CD4-positive, alpha-beta memory T cell (primary cell): ENCODE measurements at regions not wholly inside any gene's neighbourhood (a gene's known extent, or its start where the extent isn't known, plus 50 kb on each side); places are given as distances from the start of the nearest gene placed in this dataset.
"Not testable (repeated sequence)": the region's sequence is repeated elsewhere in the genome, so short reads cannot be mapped to it uniquely, and the experiment has no call there.

Experiments used
- CTCF ChIA-PET: fragments of 350-600 bp; sonication (Branson Sonifier 250); formaldehyde crosslinking; loops from one replicate; lab custom pipeline; 2021; ENCODE audit warnings: inconsistent platforms; ENCODE audit not compliant: partially characterized antibody; lab: Charles Lee
- POLR2A ChIA-PET: fragments of 350-600 bp; sonication (Branson Sonifier 250); formaldehyde crosslinking; loops from one replicate; lab custom pipeline; 2021; ENCODE audit not compliant: partially characterized antibody; lab: Charles Lee
- DNase-seq, 5 donors: peaks; one replicate each; pipeline versions ENCODE4 v3.0.0 to v3.0.0-alpha.2; 2020 to 2022; ENCODE audit warnings: mixed read lengths in 1 of 5
- H3K27ac ChIP-seq: one replicate; pipeline ENCODE4 v1.7.0; 2013; ENCODE audit warnings: low read depth, low read length
- H3K27me3 ChIP-seq: 2 replicates; pipeline ENCODE4 v1.7.0; 2013; ENCODE audit warnings: mild to moderate bottlenecking, low read length, moderate library complexity; ENCODE audit not compliant: insufficient read depth
- H3K36me3 ChIP-seq: 2 replicates; pipeline ENCODE4 v1.7.0; 2013; ENCODE audit warnings: mild to moderate bottlenecking, low read length, moderate library complexity; ENCODE audit not compliant: insufficient read depth
- H3K4me1 ChIP-seq: 2 replicates; pipeline ENCODE4 v1.7.0; 2013; ENCODE audit warnings: mild to moderate bottlenecking, low read length, moderate library complexity; ENCODE audit not compliant: insufficient read depth
- H3K4me3 ChIP-seq, 2 donors: one replicate each; pipeline ENCODE4 v1.7.0; 2013; ENCODE audit warnings: low read length in 2 of 2, mild to moderate bottlenecking in 1 of 2
- H3K9me3 ChIP-seq, 2 donors: one replicate each; pipeline ENCODE4 v1.7.0; 2013; ENCODE audit warnings: low read length in 2 of 2, control low read depth in 1 of 2; ENCODE audit not compliant: control insufficient read depth in 1 of 2
- H3K27ac Mint-ChIP-seq, 7 donors: one replicate each; pipeline ENCODE4 v1.8.0; 2020 to 2021; ENCODE audit warnings: mixed read lengths in 7 of 7, mild to moderate bottlenecking in 6 of 7, inconsistent platforms in 3 of 7, moderate library complexity in 3 of 7
- H3K27me3 Mint-ChIP-seq, 2 donors: one replicate each; pipeline ENCODE4 v1.8.0; 2020 to 2021; ENCODE audit warnings: mixed read lengths in 2 of 2
- H3K36me3 Mint-ChIP-seq, 2 donors: one replicate each; pipeline ENCODE4 v1.8.0; 2020 to 2021; ENCODE audit warnings: mixed read lengths in 2 of 2, inconsistent platforms in 1 of 2, mild to moderate bottlenecking in 1 of 2
- H3K4me1 Mint-ChIP-seq, 4 donors: one replicate each; pipeline ENCODE4 v1.8.0; 2020 to 2021; ENCODE audit warnings: mixed read lengths in 4 of 4, mild to moderate bottlenecking in 1 of 4
- H3K4me3 Mint-ChIP-seq, 8 donors: one replicate each; pipeline ENCODE4 v1.8.0; 2020 to 2021; ENCODE audit warnings: mixed read lengths in 8 of 8, mild to moderate bottlenecking in 7 of 8, moderate library complexity in 6 of 8, inconsistent platforms in 3 of 8
- H3K9me3 Mint-ChIP-seq, 8 donors: one replicate each; pipeline ENCODE4 v1.8.0; 2020 to 2021; ENCODE audit warnings: mixed read lengths in 8 of 8, mild to moderate bottlenecking in 5 of 8, inconsistent platforms in 3 of 8, moderate library complexity in 1 of 8
- intact Hi-C: fragments of 100-400 bp; cut with micrococcal nuclease; formaldehyde crosslinking; loops from one replicate; pipeline ENCODE4 v1.15.1; 2023

DNA sequence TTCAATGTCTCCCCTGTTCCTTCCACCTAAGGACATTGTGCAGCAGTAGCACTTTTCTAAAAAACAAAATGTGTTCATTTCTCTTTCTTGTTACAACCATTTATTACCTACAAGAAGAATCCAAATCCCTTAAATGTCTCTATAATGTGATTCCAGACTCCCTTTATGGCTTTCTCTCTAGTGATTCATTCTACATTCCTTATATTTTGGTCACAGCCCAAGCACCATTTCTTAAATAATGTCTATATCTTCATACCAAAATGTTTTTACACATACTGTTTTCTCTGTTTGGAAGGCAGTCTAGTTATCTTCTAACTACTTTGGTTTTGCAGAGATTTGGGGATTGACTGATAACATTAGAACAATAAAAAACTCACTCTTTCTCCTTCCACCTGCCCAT lies 1037.3 kb upstream of the FLRT2 start:
- Mint-ChIP-seq H3K4me3 (no peak overlapping the region), H3K36me3 (no peaks in the 10 kb centered on the region), H3K9me3 (peaks cover 6 to 32% (median 10%) of the 10 kb centered on the region in 8 donors), H3K4me1 (no peaks in the 10 kb centered on the region), H3K27me3 (no peaks in the 10 kb centered on the region), H3K27ac (no peak overlapping the region)
- no peak overlapping the region for H3K4me3 ChIP-seq
- H3K9me3 ChIP-seq = no peaks in the 10 kb centered on the region
- no peaks in the 10 kb centered on the region for H3K4me1 ChIP-seq
- ChIA-PET POLR2A (no interaction called here), CTCF (no interaction called here)
- H3K36me3 ChIP-seq = no peaks in the 10 kb centered on the region
- intact Hi-C loops = no loop called here
- DNase-seq = no peak
- no peak overlapping the region for H3K27ac ChIP-seq
- H3K27me3 ChIP-seq = no peaks in the 10 kb centered on the region

DNA sequence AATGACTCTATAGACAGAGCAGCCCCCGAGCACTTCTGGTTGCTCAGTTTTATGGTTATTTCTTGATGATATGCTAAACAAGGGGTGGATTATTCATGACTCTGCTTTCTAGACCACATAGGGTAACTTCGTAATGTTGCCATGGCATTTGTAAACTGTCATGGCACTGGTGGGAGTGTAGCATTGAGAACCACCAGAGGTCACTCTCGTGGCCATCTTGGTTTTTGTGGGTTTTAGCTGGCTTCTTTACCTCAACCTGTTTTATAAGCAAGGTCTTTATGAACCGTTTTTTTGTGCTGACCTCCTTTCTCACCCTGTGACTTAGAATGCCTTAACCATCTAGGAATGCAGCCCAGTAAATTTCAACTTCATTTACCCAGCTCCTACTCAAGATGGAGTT lies 1036.2 kb upstream of the FLRT2 start:
- no peaks in the 10 kb centered on the region for H3K27me3 Mint-ChIP-seq
- ChIA-PET CTCF (no interaction called here), POLR2A (no interaction called here)
- no peak overlapping the region for H3K4me3 ChIP-seq
- H3K36me3 Mint-ChIP-seq = no peaks in the 10 kb centered on the region
- no peaks in the 10 kb centered on the region for H3K27me3 ChIP-seq
- no peaks in the 10 kb centered on the region for H3K36me3 ChIP-seq
- intact Hi-C loops = no loop called here
- peaks cover 3 to 28% (median 8%) of the 10 kb centered on the region in 8 donors for H3K9me3 Mint-ChIP-seq
- H3K27ac ChIP-seq = no peak overlapping the region
- H3K4me1 ChIP-seq = no peaks in the 10 kb centered on the region
- H3K27ac Mint-ChIP-seq = no peak overlapping the region
- H3K4me3 Mint-ChIP-seq = no peak overlapping the region
- DNase-seq = no peak
- H3K9me3 ChIP-seq = no peaks in the 10 kb centered on the region
- no peaks in the 10 kb centered on the region for H3K4me1 Mint-ChIP-seq

DNA sequence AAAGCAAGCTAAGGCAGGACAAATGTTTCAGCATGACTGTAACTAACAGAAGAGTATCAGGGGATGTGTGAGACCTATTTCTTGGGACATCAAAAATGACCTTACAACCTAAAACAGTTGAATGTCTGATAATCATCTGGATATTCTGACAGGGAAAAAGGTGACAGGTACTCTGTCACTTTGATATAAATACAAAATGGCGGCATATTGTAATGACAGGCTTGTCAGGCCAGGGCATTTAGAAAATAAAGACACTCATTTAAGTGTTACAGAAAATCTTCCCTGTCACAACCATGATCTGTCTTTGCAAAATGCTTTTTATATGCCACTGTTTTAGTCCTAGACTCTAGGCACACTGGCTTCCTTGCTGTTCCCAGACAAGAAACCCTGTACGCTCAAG lies 1033.3 kb upstream of the FLRT2 start:
- Mint-ChIP-seq H3K36me3 (no peaks in the 10 kb centered on the region), H3K27ac (no peak overlapping the region), H3K4me1 (peaks cover 0 to 2% (median 0%) of the 10 kb centered on the region in 4 donors), H3K9me3 (peaks cover 2 to 23% (median 5%) of the 10 kb centered on the region in 8 donors), H3K4me3 (no peak overlapping the region), H3K27me3 (no peaks in the 10 kb centered on the region)
- no peaks in the 10 kb centered on the region for H3K9me3 ChIP-seq
- no peak overlapping the region for H3K4me3 ChIP-seq
- ChIA-PET CTCF (no interaction called here), POLR2A (no interaction called here)
- H3K4me1 ChIP-seq = no peaks in the 10 kb centered on the region
- no peak overlapping the region for H3K27ac ChIP-seq
- intact Hi-C loops = no loop called here
- H3K27me3 ChIP-seq = no peaks in the 10 kb centered on the region
- H3K36me3 ChIP-seq = no peaks in the 10 kb centered on the region
- no peak for DNase-seq

DNA sequence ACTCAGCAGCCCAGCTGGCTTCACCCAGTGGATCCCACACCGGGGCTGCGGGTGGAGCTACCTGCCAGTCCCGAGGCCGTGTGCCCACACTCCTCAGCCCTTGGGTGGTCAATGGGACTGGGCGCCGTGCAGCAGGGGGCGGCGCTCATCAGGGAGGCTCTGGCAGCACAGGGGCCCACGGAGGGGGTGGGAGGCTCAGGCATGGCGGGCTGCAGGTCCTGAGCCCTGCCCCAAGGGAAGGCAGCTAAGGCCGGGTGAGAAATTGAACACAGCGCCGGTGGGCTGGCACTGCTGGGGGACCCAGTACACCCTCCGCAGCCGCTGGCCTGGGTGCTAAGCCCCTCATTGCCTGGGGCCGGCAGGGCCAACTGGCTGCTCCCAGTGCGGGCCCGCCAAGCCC lies 1017.1 kb upstream of the FLRT2 start:
- H3K27me3 ChIP-seq, H3K9me3 ChIP-seq, H3K27ac Mint-ChIP-seq, H3K36me3 Mint-ChIP-seq, H3K4me3 ChIP-seq, H3K4me1 Mint-ChIP-seq, H3K4me3 Mint-ChIP-seq, H3K4me1 ChIP-seq, H3K36me3 ChIP-seq, H3K27ac ChIP-seq, POLR2A ChIA-PET, H3K27me3 Mint-ChIP-seq, DNase-seq, CTCF ChIA-PET, intact Hi-C loops: not testable (repeated sequence)
- peaks cover 9 to 32% (median 23%) of the 10 kb centered on the region in 8 donors for H3K9me3 Mint-ChIP-seq

DNA sequence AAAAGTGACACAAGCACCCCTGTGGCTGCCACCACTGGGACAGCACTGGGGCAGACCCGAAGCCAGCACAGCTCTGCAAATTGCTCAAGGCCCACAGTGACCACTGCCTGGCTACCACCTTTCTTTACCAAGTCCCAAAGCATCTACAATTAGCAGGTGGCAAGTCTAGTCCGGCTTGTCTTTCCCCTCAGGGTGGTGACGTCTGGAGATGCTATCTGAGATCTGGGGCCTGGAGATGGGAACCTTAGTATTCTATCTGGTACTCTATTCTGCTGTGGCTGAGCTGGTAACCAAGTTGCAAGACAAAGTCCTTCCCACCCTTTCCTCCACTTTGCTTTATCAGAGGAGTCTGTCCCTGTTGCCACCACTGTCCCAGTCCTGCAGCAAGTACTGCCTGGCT lies 1010.1 kb upstream of the FLRT2 start:
- POLR2A ChIA-PET = no interaction called here
- Histone ChIP-seq H3K27ac (no peak overlapping the region), H3K36me3 (no peaks in the 10 kb centered on the region), H3K4me1 (no peaks in the 10 kb centered on the region), H3K27me3 (no peaks in the 10 kb centered on the region), H3K9me3 (no peaks in the 10 kb centered on the region), H3K4me3 (no peak overlapping the region)
- intact Hi-C loops = no loop called here
- Mint-ChIP-seq H3K9me3 (peaks cover 6 to 32% (median 10%) of the 10 kb centered on the region in 8 donors), H3K4me1 (no peaks in the 10 kb centered on the region), H3K4me3 (no peak overlapping the region), H3K36me3 (no peaks in the 10 kb centered on the region), H3K27ac (no peak overlapping the region), H3K27me3 (no peaks in the 10 kb centered on the region)
- DNase-seq = no peak
- CTCF ChIA-PET = no interaction called here

DNA sequence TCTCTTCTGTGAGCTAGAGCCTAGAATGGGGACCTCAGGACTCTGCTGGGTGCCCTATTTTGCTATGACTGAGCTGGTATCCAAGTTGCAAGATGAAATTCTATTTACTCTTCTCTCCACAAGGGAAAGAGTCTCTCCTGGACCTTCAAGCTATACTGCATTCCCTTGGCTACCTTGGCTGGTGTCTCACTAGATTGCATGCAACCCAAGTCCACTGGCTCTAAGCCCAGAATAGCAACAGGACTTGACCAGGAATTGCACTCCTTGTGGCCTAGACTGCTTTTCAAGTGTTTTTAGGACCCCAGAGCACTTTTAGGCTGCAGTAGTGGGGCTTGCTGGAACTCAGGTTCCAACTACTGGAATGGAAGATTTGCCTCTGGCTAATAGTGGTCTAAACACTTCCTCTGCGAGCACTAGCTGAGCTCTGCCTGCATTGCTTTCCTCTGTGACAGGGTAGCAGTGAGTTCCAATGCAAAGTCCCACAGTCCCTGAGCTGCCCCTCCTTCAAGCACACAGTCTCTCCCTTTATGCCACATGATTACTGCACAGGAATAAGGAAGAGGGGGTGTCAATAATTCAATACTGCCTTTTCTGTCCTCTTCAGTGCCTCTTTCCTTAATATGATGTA lies 1009.1 kb upstream of the FLRT2 start:
- Mint-ChIP-seq H3K4me1 (no peaks in the 10 kb centered on the region), H3K4me3 (peak overlapping the region in 1 of 8 donors; percentile 8), H3K36me3 (no peaks in the 10 kb centered on the region), H3K27ac (no peak overlapping the region), H3K27me3 (no peaks in the 10 kb centered on the region), H3K9me3 (peaks cover 6 to 32% (median 9%) of the 10 kb centered on the region in 8 donors)
- no peak for DNase-seq
- Histone ChIP-seq H3K27ac (no peak overlapping the region), H3K9me3 (no peaks in the 10 kb centered on the region), H3K27me3 (no peaks in the 10 kb centered on the region), H3K36me3 (no peaks in the 10 kb centered on the region), H3K4me3 (no peak overlapping the region), H3K4me1 (no peaks in the 10 kb centered on the region)
- intact Hi-C loops = no loop called here
- CTCF ChIA-PET = no interaction called here
- POLR2A ChIA-PET = no interaction called here

DNA sequence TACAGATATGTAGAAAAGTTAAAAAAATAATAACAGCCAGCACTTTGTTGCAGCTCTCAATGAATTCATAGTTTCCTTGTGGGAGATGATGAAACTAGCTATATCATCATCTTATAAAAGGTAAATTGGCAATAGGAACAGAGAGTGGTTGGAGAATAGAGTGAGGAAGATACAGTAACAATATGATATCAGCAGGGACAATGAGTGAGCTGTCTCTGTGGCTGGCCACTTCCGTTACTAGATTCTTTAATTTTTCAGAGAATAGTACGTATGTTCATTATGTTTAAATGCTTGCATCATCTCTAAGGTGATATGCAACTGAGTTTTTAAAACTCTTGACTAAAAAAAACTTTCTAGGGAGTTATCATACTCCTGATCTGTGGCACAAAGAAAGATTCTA lies 1006.2 kb upstream of the FLRT2 start:
- Mint-ChIP-seq H3K27me3 (no peaks in the 10 kb centered on the region), H3K9me3 (peaks cover 3 to 24% (median 6%) of the 10 kb centered on the region in 8 donors), H3K27ac (no peak overlapping the region), H3K36me3 (no peaks in the 10 kb centered on the region), H3K4me1 (no peaks in the 10 kb centered on the region), H3K4me3 (no peak overlapping the region)
- no peaks in the 10 kb centered on the region for H3K27me3 ChIP-seq
- ChIA-PET POLR2A (no interaction called here), CTCF (no interaction called here)
- no peak for DNase-seq
- intact Hi-C loops = no loop called here
- H3K4me1 ChIP-seq = no peaks in the 10 kb centered on the region
- no peaks in the 10 kb centered on the region for H3K9me3 ChIP-seq
- no peaks in the 10 kb centered on the region for H3K36me3 ChIP-seq
- H3K4me3 ChIP-seq = no peak overlapping the region
- H3K27ac ChIP-seq = no peak overlapping the region

DNA sequence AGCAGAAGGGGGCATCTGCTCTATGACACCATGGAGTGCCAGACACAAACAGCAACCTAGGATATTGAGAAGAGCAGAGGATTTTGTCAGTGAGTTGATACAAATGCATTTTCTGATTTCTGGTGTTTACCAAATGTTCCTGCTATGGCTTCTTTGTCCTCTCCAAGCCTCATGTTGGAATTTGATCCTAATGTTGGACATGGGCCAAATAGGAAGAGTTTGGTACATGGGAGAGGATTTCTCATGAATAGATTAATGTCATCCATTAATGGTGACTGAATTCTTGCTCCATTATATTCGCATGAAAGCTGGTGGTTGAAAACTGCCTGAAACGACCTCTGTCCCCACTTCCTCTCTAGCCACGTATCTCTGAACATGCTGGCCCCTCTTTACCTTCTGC lies 1002.2 kb upstream of the FLRT2 start:
- ChIA-PET POLR2A (no interaction called here), CTCF (no interaction called here)
- H3K36me3 Mint-ChIP-seq = no peaks in the 10 kb centered on the region
- intact Hi-C loops = no loop called here
- Histone ChIP-seq H3K9me3 (no peaks in the 10 kb centered on the region), H3K27ac (no peak overlapping the region), H3K27me3 (no peaks in the 10 kb centered on the region), H3K4me3 (no peak overlapping the region), H3K36me3 (no peaks in the 10 kb centered on the region), H3K4me1 (no peaks in the 10 kb centered on the region)
- no peaks in the 10 kb centered on the region for H3K27me3 Mint-ChIP-seq
- DNase-seq = no peak
- H3K9me3 Mint-ChIP-seq = peaks cover 0 to 10% (median 3%) of the 10 kb centered on the region in 8 donors
- H3K27ac Mint-ChIP-seq = no peak overlapping the region
- no peaks in the 10 kb centered on the region for H3K4me1 Mint-ChIP-seq
- no peak overlapping the region for H3K4me3 Mint-ChIP-seq
